T-helper 22 cell (primary cell): ENCODE measurements at regions not wholly inside any gene's neighbourhood (a gene's known extent, or its start where the extent isn't known, plus 50 kb on each side); places are given as distances from the start of the nearest gene placed in this dataset.
"Not testable (repeated sequence)": the region's sequence is repeated elsewhere in the genome, so short reads cannot be mapped to it uniquely, and the experiment has no call there.

Experiments used
- DNase-seq: peaks from one replicate; pipeline ENCODE4 v3.0.0-alpha.2; 2020; ENCODE audit warnings: low read depth

GRCh38 chr3:81186412-81186811 lies 575.0 kb downstream of the GBE1 start:
- DNase-seq = no peak

- DNase-seq = not testable (repeated sequence)
These were observed 579.2 kb downstream of the GBE1 start for GRCh38 chr3:81182086-81182875.

DNA sequence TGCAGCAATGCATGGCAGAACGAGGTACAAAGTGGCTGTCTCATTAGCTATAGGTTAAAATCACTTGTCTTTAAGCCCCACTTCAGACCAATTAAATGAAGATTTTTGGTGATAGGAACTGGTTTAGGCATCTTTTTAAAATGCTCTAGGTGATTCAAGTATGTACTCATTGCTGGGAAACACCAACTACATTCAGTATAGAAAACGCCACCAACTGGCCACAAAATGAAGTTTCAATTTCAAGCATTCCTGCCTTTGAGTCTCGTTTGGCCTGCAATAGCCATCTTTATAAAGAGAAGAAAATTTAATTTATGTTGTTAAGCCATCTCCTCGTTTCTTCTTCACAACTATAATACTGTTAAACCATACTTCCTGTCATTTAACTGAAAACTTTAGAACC lies 587.9 kb downstream of the GBE1 start:
- no peak for DNase-seq

DNA sequence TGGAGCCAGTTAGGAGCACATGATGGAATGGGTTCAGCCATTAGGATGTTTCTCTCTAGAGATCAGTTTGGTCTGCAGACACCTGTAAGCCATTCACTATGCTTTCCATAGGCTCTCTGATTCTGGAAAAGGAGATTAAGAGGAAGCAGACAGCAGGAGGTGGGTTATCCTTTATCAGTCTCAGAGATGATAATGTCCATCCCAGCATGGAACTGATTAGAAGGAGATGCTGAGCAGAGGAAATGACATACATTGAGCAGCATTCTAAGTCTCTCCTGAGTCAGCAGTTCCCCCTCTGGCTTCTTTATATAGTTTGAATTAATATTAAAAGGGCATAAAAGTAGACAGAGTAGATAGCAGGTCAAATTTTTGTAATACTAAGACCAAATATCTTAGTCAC lies 591.1 kb downstream of the GBE1 start:
- no peak for DNase-seq

DNA sequence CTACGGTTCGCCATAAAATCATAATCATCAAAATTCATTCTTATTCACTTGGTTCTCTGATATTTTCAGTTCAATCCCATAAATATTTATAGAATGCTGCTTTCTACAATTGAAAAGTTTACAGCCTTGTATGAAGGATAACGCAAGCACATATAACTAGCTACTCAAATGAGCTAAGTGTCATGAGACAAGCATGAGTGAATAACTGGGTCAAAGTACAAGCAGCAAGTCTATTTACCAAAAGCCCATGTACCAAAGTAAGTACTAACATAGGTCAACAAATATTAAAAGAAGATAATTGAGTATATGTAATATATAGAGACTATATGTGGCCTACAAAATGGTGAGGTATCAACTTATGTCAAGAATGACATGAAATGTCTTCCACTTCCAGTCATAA lies 596.6 kb downstream of the GBE1 start:
- DNase-seq = no peak

DNA sequence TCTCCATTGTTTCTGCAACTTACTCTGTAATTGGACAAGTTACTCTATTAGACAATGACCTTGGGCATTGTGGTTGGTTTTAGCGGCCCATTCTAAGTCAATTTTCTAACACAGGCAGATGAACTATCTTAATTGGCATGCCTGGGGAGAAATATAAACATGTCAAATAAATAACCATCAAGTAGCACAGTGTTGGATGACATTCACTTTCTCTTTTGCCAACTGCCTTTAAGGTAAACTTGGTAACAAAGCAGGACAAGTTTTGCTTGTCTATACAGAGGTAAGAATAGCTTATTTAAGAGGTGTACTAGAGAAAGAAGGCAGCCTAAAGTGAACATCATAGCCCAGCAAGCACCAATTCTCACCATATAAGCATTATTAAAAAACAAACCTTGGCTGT lies 599.6 kb downstream of the GBE1 start:
- no peak for DNase-seq

DNA sequence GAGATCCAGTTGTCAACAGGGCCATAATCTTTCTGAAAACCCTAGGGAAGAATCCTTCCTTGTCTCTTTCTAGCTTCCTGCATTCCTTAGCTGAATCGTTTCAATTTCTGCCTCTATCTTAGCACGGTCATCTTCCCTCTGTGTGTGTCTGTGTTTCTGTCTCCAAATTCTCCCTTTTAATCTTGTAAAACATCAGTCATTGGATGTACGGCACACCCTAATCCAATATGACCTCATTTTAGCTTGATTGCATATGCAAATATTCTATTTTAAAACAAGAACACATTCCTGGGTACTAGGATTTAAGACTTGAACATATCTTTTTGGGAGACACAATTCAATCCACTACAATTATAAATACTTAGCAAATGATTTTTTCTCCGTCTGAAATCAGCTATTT lies 600.3 kb downstream of the GBE1 start:
- no peak for DNase-seq

- DNase-seq = no peak
These were observed 606.8 kb downstream of the GBE1 start for GRCh38 chr3:81154611-81155143.

- no peak for DNase-seq
These were observed 609.3 kb downstream of the GBE1 start for GRCh38 chr3:81152156-81152555.

GRCh38 chr3:81132995-81133394 lies 628.5 kb downstream of the GBE1 start:
- no peak for DNase-seq

DNA sequence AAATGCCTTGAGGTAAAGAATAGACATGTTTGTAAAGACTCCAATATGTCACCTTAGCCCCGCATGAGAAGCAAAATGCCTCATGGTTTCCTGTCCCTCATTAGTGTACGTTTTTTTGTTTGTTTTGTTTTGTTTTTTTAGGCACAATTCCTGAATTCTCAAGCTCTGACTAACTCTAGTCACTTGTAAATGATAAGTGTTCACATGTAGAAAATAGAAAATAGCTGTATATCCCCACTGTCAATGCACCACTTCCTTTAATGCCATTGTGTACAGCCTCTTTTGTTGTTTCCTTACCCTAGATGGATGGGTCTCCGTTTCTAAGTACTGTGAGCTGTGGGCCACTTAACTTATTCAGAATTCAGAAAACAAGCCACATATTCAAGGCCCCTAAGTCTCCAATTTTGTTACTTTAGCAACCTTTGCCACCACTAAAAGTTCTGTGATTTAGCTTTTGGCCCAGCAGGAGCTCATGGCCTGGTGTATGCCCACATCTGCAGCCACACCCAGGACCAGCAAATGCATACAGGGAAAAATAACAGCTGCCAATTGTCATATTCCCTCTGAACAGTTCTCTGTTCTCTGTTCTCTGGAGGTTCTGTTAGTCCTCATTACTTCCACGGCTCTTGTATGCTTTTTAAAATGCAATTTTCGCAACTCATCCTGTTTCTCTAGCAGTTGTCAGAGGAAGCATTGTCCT lies 655.5 kb downstream of the GBE1 start:
- no peak for DNase-seq

DNA sequence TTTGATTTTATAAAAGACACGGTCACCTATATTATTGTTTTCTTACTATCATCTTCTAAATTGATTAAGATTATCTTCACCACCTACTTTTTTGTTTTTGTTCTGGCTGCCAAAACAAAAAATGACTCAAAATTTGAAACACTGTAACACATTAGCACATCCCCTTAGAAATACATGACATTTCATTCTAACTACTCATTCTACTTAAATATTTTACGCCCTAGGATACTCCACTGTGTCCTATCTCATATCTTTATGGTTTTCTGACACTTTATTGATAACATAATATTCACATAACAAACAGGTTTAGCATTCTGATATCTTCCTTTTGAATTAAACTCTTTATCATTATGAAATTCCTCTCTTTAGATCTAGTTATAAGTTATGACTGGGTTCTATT lies 656.2 kb downstream of the GBE1 start:
- no peak for DNase-seq

- no peak for DNase-seq
These were observed 663.6 kb downstream of the GBE1 start for GRCh38 chr3:81097889-81098288.

GRCh38 chr3:81095956-81096355 lies 665.5 kb downstream of the GBE1 start:
- DNase-seq = no peak

DNA sequence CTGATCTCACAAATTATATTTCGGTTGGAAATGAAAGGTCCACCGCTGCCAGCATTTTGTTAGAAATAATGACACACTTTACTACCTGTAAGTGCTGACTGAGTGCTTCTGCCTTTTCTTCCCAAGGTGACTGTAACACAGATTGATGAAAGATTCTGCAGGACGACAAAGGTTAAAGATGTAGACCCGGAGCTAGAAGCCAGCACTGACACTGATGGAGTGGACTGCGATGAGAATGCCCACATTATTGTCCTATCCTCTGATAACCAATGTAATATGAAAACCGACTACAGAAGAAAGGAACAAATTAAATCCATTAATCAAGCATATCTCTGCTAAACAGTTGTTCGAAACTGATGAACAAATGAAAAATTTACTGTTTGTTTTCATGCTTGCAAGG lies 666.5 kb downstream of the GBE1 start:
- DNase-seq = no peak

GRCh38 chr3:81087607-81088006 lies 673.8 kb downstream of the GBE1 start:
- no peak for DNase-seq

DNA sequence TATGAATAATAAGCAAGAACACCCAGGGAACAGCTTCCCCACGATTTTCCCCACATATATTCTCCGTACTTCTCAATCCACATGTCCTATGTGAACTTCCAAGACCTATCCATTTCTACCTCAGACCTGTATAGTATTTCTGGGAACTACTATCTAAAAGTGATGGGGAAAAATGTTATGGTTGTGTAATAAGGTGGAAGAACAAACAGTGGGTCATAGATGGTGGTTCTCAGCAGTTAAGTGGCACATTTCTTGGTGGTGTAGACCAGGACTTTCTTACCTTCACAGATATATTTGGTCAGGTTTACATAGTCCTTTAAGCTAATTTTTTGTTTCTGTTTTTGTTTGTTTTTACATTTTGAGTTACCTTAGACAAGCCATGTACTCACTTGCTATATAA lies 675.1 kb downstream of the GBE1 start:
- DNase-seq = no peak

DNA sequence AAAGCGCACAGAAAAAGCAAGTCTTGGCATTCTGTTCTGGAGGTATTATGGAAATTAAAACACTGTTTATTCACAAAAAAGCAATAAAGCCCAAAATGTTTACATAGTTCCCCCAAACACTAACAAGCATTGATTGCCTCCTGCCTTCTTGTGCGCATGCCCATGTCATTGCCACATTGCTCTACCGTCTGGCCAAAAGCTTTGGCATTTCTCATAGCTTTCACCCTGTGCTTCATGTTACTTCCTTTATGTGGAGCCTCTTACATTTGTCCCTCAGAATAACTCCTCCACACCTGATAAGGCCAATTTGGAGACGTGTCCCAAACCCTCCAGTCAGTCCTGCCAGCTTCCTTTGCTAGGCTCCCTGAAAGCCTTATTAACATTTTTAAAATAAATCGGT lies 680.8 kb downstream of the GBE1 start:
- no peak for DNase-seq

- no peak for DNase-seq
These were observed 688.9 kb downstream of the GBE1 start for GRCh38 chr3:81072591-81072990.

- no peak for DNase-seq
These were observed 692.9 kb downstream of the GBE1 start for GRCh38 chr3:81068546-81068945.

DNA sequence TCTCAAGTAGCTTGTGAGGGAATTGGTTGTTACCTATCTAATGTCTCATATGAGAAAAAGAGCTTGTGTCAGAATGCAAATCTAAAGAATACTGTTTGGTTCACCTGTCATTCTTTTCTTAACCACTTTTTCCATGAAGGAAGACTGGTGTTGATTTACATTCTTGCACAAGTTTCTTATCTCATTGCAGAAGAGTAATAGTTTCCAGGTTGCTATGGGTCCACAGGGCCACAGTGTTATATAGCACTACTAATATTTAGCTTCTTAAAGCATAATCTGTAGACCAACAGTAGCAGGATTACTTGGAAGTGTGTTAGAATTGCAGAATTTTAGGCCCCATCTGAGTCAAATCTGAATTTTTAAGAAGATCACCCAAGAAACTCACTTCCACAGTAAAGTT lies 697.5 kb downstream of the GBE1 start:
- no peak for DNase-seq

- DNase-seq = not testable (repeated sequence)
These were observed 710.3 kb downstream of the GBE1 start for GRCh38 chr3:81051133-81051532.

DNA sequence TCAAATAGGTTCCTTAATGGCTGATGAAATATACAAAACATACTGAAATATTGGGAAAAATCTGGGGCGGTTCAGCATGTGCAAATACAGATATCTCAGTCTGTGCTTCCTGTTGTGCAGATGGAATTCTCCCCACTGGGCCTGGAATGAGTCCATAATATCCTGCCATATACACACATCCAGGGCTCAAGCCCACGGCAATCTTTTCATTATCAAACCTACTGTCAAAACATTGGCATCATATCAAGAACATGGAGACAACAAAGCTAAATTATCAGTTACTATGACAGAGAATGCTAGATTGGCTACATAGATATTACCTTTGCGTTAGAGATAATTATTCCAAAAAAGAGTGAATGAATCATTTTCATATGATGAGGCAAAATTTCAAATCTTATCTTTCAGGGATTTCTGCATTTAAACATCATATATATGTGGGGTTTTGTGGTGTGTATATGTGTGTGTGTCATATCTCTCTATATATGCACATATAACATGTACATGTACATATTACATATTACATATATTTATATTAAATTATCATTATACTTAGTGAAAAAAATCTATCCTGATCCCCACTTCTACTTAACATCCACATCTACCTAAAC lies 713.3 kb downstream of the GBE1 start:
- DNase-seq = no peak
